ENCODE measurements at regions not wholly inside any gene's neighbourhood (a gene's known extent, or its start where the extent isn't known, plus 50 kb on each side); places are given as distances from the start of the nearest gene placed in this dataset.
"Not testable (repeated sequence)": the region's sequence is repeated elsewhere in the genome, so short reads cannot be mapped to it uniquely, and the experiment has no call there.

DNA sequence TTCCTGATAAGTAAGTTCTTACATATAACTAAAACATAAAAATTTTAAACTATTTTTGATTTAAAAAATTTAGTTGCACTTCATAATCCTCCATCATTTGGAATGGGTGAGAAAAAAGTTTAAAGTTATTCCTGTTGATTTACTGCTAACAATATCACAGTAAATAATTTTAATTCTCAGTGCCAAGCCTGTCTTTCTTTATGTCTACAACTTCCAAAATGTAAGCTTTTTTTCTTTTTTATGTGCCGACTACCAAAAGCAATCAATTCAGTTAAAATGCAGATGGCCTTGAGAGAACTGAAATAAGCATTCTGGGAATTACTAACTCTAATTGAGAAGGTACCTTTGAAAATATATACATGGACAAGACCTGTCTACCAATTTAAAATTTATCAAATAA, 1224.3 kb upstream of the B3GALT2 start:
- H3K36me3 Mint-ChIP-seq (ENCODE audit: insufficient read depth, unreplicated experiment), result no peaks in the 10 kb centered on the region
- H3K9me3 Mint-ChIP-seq (ENCODE audit: unreplicated experiment), result peaks cover 11% of the 10 kb centered on the region
- CTCF ChIA-PET, result no interaction called here
- H3K4me1 Mint-ChIP-seq (ENCODE audit: insufficient read depth, unreplicated experiment), result no peaks in the 10 kb centered on the region
- intact Hi-C loops (cut with micrococcal nuclease), result no loop called here
- no peaks in the 10 kb centered on the region for H3K27me3 Mint-ChIP-seq (ENCODE audit: insufficient read depth, unreplicated experiment)
- POLR2A ChIA-PET, result interaction anchor here (0.6 kb wide), 1 partner anchor 681 kb away, joined by 3 read pairs; no protein-coding TSS in a partner anchor
- H3K4me3 Mint-ChIP-seq (ENCODE audit: unreplicated experiment), result no peak overlapping the region
- DNase-seq (ENCODE audit: unreplicated experiment), result no peak
- H3K27ac Mint-ChIP-seq (ENCODE audit: low read depth, unreplicated experiment), result no peak overlapping the region
- no TSS peak for BruUV-seq (replicated peaks)
- TF ChIP-seq, protein P1, sequence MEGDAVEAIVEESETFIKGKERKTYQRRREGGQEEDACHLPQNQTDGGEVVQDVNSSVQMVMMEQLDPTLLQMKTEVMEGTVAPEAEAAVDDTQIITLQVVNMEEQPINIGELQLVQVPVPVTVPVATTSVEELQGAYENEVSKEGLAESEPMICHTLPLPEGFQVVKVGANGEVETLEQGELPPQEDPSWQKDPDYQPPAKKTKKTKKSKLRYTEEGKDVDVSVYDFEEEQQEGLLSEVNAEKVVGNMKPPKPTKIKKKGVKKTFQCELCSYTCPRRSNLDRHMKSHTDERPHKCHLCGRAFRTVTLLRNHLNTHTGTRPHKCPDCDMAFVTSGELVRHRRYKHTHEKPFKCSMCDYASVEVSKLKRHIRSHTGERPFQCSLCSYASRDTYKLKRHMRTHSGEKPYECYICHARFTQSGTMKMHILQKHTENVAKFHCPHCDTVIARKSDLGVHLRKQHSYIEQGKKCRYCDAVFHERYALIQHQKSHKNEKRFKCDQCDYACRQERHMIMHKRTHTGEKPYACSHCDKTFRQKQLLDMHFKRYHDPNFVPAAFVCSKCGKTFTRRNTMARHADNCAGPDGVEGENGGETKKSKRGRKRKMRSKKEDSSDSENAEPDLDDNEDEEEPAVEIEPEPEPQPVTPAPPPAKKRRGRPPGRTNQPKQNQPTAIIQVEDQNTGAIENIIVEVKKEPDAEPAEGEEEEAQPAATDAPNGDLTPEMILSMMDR (IDR thresholded peaks at IDR 0.05; ENCODE audit: unreplicated experiment), result no peak

DNA sequence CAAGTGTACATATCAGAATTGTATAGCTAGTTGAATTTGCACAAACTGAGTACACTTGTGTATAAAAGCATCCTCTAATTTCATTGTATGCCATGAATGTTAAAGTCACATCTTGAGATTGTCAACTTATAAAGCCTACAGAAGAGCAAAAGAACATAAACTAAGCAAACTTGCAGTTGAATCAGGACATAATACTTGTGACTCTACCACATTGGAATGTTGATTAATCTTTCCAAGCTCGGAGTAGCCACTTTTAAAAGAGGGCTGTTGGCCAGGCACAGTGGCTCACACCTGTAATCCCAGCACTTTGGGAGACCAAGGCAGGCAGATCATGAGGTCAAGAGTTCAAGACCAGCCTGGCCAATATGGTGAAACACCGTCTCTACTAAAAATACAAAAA, 1220.8 kb upstream of the B3GALT2 start:
- H3K4me3 Mint-ChIP-seq (ENCODE audit: unreplicated experiment); BruUV-seq (replicated peaks); H3K27ac Mint-ChIP-seq (ENCODE audit: low read depth, unreplicated experiment); H3K27me3 Mint-ChIP-seq (ENCODE audit: insufficient read depth, unreplicated experiment); H3K9me3 Mint-ChIP-seq (ENCODE audit: unreplicated experiment); intact Hi-C loops (cut with micrococcal nuclease); H3K4me1 Mint-ChIP-seq (ENCODE audit: insufficient read depth, unreplicated experiment); POLR2A ChIA-PET; H3K36me3 Mint-ChIP-seq (ENCODE audit: insufficient read depth, unreplicated experiment): not testable (repeated sequence)
- CTCF ChIA-PET, result interaction anchor here (1.2 kb wide), 1 partner anchor 23 kb away, joined by 5 read pairs; no protein-coding TSS in a partner anchor
- DNase-seq (ENCODE audit: unreplicated experiment), result peak; percentile 28

GRCh38 chr1:194394676-194395075, 1208.3 kb upstream of the B3GALT2 start:
- ChIA-PET CTCF (interaction anchor here (0.6 to 0.8 kb wide), 3 partner anchors 19 to 664 kb away, joined by 3 to 4 read pairs (median 3); no protein-coding TSS in a partner anchor), POLR2A (no interaction called here)
- H3K9me3 Mint-ChIP-seq (ENCODE audit: unreplicated experiment), result no peaks in the 10 kb centered on the region
- peaks cover 4% of the 10 kb centered on the region for H3K4me1 Mint-ChIP-seq (ENCODE audit: insufficient read depth, unreplicated experiment)
- BruUV-seq (replicated peaks), result no TSS peak
- TF ChIP-seq, protein P1 (IDR thresholded peaks at IDR 0.05; ENCODE audit: unreplicated experiment), result no peak
- no peaks in the 10 kb centered on the region for H3K36me3 Mint-ChIP-seq (ENCODE audit: insufficient read depth, unreplicated experiment)
- no peak overlapping the region for H3K27ac Mint-ChIP-seq (ENCODE audit: low read depth, unreplicated experiment)
- no peaks in the 10 kb centered on the region for H3K27me3 Mint-ChIP-seq (ENCODE audit: insufficient read depth, unreplicated experiment)
- intact Hi-C loops (cut with micrococcal nuclease), result no loop called here
- DNase-seq (ENCODE audit: unreplicated experiment), result no peak
- H3K4me3 Mint-ChIP-seq (ENCODE audit: unreplicated experiment), result no peak overlapping the region

- no peaks in the 10 kb centered on the region for H3K36me3 Mint-ChIP-seq (ENCODE audit: insufficient read depth, unreplicated experiment)
- BruUV-seq (replicated peaks), result no TSS peak
- TF ChIP-seq, protein P1 (IDR thresholded peaks at IDR 0.05; ENCODE audit: unreplicated experiment), result no peak
- H3K4me3 Mint-ChIP-seq (ENCODE audit: unreplicated experiment), result no peak overlapping the region
- intact Hi-C loops (cut with micrococcal nuclease), result no loop called here
- H3K4me1 Mint-ChIP-seq (ENCODE audit: insufficient read depth, unreplicated experiment), result no peaks in the 10 kb centered on the region
- ChIA-PET CTCF (interaction anchor here (0.7 kb wide), 1 partner anchor 1571 kb away, joined by 4 read pairs; no protein-coding TSS in a partner anchor), POLR2A (no interaction called here)
- no peaks in the 10 kb centered on the region for H3K27me3 Mint-ChIP-seq (ENCODE audit: insufficient read depth, unreplicated experiment)
- H3K27ac Mint-ChIP-seq (ENCODE audit: low read depth, unreplicated experiment), result no peak overlapping the region
- no peaks in the 10 kb centered on the region for H3K9me3 Mint-ChIP-seq (ENCODE audit: unreplicated experiment)
- no peak for DNase-seq (ENCODE audit: unreplicated experiment)
Observed at GRCh38 chr1:194387531-194387930, 1201.1 kb upstream of the B3GALT2 start.

- TF ChIP-seq, protein P1 (IDR thresholded peaks at IDR 0.05; ENCODE audit: unreplicated experiment), result no peak
- Mint-ChIP-seq H3K4me3 (ENCODE audit: unreplicated experiment) (no peak overlapping the region), H3K9me3 (ENCODE audit: unreplicated experiment) (peaks cover 12% of the 10 kb centered on the region), H3K4me1 (ENCODE audit: insufficient read depth, unreplicated experiment) (no peaks in the 10 kb centered on the region), H3K27ac (ENCODE audit: low read depth, unreplicated experiment) (no peak overlapping the region), H3K27me3 (ENCODE audit: insufficient read depth, unreplicated experiment) (no peaks in the 10 kb centered on the region), H3K36me3 (ENCODE audit: insufficient read depth, unreplicated experiment) (no peaks in the 10 kb centered on the region)
- CTCF ChIA-PET, result interaction anchor here (0.7 kb wide), 1 partner anchor 1585 kb away, joined by 3 read pairs; no protein-coding TSS in a partner anchor
- intact Hi-C loops (cut with micrococcal nuclease), result no loop called here
- peak; percentile 21 for DNase-seq (ENCODE audit: unreplicated experiment)
- POLR2A ChIA-PET, result no interaction called here
- BruUV-seq (replicated peaks), result no TSS peak
Observed at GRCh38 chr1:194378517-194378916, 1192.1 kb upstream of the B3GALT2 start.
